HL-60 (cell line): ENCODE measurements at regions not wholly inside any gene's neighbourhood (a gene's known extent, or its start where the extent isn't known, plus 50 kb on each side); places are given as distances from the start of the nearest gene placed in this dataset.

Experiments
- GABPA ChIP-seq: IDR thresholded peaks from 2 replicates; pipeline ENCODE4 v1.6.1; 2012; ENCODE audit warnings: low read depth
- POLR2AphosphoS5 ChIP-seq: IDR thresholded peaks from 2 replicates; pipeline ENCODE4 v1.6.1; 2012; ENCODE audit warnings: low read depth
- SPI1 ChIP-seq: IDR thresholded peaks from 2 replicates; pipeline ENCODE4 v1.6.1; 2012; ENCODE audit warnings: low read depth, mild to moderate bottlenecking, borderline replicate concordance
- TF ChIP-seq, protein P1 (sequence below): IDR thresholded peaks from one replicate; pipeline ENCODE4 v1.5.1; 2011; ENCODE audit warnings: low read length, control low read depth, inconsistent platforms; ENCODE audit not compliant: insufficient read depth
- TF ChIP-seq, protein P2 (sequence below): IDR thresholded peaks from 2 replicates; pipeline ENCODE4 v1.6.1; 2012; ENCODE audit warnings: low read depth; ENCODE audit not compliant: insufficient replicate concordance

DNA sequence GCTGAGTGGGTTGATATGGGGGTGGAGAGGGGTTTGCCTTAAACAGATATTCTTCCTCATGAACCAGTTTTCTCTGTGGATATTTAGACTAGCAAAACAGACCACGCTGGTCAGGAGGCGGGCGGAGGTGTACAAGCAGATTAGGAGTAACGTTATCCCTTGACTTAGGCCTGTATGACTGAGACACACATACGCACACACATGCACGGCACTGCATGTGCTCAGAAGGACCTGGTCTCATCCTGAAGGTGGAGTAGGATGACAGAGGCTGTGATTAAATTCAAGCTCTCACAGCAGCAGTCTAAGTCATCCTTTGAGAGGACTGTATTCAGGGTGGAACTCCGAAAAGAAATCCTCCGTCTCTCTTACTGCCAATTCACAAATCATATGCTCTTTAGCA lies 209.7 kb downstream of the DIRAS2 start:
- TF ChIP-seq POLR2AphosphoS5: no peak
- TF ChIP-seq, protein P1, sequence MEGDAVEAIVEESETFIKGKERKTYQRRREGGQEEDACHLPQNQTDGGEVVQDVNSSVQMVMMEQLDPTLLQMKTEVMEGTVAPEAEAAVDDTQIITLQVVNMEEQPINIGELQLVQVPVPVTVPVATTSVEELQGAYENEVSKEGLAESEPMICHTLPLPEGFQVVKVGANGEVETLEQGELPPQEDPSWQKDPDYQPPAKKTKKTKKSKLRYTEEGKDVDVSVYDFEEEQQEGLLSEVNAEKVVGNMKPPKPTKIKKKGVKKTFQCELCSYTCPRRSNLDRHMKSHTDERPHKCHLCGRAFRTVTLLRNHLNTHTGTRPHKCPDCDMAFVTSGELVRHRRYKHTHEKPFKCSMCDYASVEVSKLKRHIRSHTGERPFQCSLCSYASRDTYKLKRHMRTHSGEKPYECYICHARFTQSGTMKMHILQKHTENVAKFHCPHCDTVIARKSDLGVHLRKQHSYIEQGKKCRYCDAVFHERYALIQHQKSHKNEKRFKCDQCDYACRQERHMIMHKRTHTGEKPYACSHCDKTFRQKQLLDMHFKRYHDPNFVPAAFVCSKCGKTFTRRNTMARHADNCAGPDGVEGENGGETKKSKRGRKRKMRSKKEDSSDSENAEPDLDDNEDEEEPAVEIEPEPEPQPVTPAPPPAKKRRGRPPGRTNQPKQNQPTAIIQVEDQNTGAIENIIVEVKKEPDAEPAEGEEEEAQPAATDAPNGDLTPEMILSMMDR: no peak
- TF ChIP-seq SPI1: no peak
- no peak for TF ChIP-seq GABPA
- TF ChIP-seq, protein P2, sequence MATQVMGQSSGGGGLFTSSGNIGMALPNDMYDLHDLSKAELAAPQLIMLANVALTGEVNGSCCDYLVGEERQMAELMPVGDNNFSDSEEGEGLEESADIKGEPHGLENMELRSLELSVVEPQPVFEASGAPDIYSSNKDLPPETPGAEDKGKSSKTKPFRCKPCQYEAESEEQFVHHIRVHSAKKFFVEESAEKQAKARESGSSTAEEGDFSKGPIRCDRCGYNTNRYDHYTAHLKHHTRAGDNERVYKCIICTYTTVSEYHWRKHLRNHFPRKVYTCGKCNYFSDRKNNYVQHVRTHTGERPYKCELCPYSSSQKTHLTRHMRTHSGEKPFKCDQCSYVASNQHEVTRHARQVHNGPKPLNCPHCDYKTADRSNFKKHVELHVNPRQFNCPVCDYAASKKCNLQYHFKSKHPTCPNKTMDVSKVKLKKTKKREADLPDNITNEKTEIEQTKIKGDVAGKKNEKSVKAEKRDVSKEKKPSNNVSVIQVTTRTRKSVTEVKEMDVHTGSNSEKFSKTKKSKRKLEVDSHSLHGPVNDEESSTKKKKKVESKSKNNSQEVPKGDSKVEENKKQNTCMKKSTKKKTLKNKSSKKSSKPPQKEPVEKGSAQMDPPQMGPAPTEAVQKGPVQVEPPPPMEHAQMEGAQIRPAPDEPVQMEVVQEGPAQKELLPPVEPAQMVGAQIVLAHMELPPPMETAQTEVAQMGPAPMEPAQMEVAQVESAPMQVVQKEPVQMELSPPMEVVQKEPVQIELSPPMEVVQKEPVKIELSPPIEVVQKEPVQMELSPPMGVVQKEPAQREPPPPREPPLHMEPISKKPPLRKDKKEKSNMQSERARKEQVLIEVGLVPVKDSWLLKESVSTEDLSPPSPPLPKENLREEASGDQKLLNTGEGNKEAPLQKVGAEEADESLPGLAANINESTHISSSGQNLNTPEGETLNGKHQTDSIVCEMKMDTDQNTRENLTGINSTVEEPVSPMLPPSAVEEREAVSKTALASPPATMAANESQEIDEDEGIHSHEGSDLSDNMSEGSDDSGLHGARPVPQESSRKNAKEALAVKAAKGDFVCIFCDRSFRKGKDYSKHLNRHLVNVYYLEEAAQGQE: no peak
